H1 (cell line): ENCODE measurements at regions not wholly inside any gene's neighbourhood (a gene's known extent, or its start where the extent isn't known, plus 50 kb on each side); places are given as distances from the start of the nearest gene placed in this dataset.

Experiments used
- CEBPB ChIP-seq: IDR thresholded peaks from 2 replicates; pipeline ENCODE4 v1.6.1; 2012; ENCODE audit warnings: low read depth, low read length
- CTCF ChIP-seq, 3 experiments: IDR thresholded peaks; 1 replicate in 2 of 3; 2 replicates in 1 of 3; pipeline versions ENCODE4 v1.5.1 to v1.6.1; 2011; ENCODE audit warnings: low read length in 3 of 3, mild to moderate bottlenecking in 3 of 3, inconsistent platforms in 2 of 3, low read depth in 1 of 3, moderate library complexity in 1 of 3; ENCODE audit not compliant: insufficient read depth in 1 of 3; ENCODE audit errors: control extremely low read depth in 1 of 3
- FOSL1 ChIP-seq: IDR thresholded peaks from 2 replicates; pipeline ENCODE4 v1.6.1; 2011; ENCODE audit warnings: mild to moderate bottlenecking, low read depth, low read length, moderate library complexity; ENCODE audit not compliant: insufficient read depth

- TF ChIP-seq CEBPB (no peak), CTCF (IDR thresholded peaks at IDR 0.05; ENCODE audit: control extremely low read depth in 1 of 3, insufficient read depth in 1 of 3, low read depth in 1 of 3, low read length in 3 of 3) (no peak), FOSL1 (no peak)
Measured at GRCh38 chr1:238450976-238451375, 560.3 kb upstream of the ZP4 start.
